ENCODE measurements at regions not wholly inside any gene's neighbourhood (a gene's known extent, or its start where the extent isn't known, plus 50 kb on each side); places are given as distances from the start of the nearest gene placed in this dataset.

DNA sequence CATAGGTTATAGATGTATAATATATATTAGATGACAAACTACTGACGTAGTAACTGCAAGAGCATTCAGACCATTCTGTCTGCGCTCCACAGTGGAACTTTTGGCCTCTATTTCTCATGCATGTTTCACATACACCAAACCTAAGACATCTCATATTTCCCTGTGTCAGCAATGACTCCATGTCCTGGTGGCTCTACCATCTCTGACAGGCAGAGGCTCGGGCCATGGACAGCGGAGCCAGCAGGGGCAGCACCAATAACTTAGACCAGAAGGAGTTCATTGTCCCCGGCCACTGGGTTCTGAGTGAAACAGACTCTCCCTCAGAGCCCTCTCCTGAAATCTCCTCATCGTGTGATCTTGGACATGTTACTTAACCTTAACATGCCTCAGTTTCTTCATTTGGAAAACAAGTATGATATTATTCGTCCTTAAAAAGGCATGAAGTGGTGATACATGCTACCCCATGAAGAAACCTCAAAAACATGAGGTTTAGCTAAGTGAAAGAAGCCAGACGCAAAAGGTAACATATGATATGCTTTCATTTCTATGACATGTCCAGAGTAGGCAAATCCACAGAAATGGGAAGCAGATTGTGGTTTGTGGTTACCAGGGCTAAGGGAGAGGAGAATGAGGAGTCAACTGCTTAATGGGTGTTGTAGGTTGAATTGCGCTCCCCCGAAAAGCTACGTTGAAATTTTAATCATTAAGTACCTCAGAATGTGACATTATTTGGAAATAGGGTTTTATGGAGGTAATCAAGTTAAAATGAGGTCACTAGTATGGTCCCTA, 564.0 kb upstream of the JARID2 start:
- no peak for DNase-seq

GRCh38 chr6:14682812-14683211, 563.1 kb upstream of the JARID2 start:
- DNase-seq, result no peak

GRCh38 chr6:14689639-14690038, 556.2 kb upstream of the JARID2 start:
- DNase-seq, result no peak

GRCh38 chr6:14690120-14691056, 555.5 kb upstream of the JARID2 start:
- no peak for DNase-seq

- DNase-seq, result no peak
Measured at GRCh38 chr6:14692208-14692607, 553.7 kb upstream of the JARID2 start.

DNA sequence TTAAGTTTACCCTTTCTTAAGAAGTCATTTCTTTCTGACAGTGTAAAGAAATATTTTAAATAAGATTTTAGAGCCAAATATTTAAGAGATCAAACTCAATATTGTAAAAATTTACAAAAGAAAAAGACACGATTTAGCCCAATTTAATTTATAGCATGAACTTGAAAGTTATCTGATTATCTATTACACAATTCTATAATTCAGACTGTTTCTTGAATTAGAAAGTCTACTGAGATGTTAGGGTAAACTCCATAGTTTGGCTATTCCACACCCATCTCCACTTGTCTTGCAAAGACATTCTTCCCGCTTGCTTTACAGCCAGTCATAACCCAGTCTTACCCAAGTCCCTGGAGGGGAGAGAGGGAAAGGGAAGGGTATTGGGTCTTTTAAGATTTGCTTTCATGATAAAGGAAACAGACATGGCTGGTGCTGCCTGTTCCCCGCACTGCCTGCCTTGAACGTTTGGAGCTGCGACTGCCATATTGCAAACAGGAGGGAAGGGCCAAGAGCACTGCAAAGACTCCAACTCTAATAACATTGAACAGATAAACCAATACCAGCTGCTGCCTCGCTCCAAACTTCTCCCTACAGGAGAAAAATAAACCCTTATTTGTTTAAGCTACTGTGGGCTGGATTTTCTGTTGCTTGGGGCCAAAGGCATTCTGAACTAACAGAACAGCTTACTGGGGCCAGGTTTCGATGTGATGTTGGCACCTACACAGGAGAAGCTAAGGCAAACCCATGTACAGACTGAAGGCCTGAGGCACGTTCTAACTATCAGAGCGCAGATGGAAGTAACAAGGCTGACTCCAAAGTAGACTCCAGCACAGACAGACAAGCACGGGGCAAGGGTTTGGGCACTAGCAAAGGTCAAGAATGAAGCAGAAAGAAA, 552.3 kb upstream of the JARID2 start:
- no peak for DNase-seq

DNA sequence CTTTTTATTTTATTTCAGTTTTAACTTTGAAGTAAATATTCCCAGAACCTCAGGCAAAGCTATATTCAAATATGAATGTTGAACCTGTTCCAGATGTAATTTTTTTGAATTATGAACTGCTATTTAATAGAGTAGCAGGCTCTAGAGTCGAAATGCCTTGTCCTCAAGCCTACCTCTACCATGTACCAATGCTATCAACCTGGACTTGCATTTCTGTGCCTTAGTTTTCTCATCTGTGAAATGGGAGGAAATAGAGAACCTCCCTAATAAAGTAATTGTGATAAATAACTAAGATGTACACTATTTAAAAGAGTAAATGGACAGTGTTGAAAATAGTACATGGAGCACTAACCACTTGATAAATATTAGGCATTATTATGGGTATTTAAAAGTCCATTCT, 551.6 kb upstream of the JARID2 start:
- no peak for DNase-seq

- no peak for DNase-seq
Measured at GRCh38 chr6:14695579-14695978, 550.3 kb upstream of the JARID2 start.

DNA sequence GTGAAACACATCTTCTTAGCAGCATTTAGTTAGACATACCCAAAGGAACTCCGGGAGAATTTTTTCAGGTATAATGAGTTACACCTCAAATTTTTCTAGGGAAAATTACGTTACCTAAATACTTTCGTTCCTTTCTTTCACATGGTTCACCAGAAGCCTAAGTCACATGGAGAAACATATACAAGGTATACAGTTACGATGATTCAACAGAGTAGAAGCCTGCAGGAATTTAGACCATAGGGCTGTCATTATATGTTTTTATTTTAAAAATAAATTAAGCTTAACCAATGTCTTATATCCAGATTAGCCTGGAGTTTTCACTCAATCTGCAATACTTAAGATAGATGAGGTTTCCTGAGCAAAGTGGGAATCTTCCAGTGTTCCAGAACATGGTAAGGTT, 549.5 kb upstream of the JARID2 start:
- no peak for DNase-seq

DNA sequence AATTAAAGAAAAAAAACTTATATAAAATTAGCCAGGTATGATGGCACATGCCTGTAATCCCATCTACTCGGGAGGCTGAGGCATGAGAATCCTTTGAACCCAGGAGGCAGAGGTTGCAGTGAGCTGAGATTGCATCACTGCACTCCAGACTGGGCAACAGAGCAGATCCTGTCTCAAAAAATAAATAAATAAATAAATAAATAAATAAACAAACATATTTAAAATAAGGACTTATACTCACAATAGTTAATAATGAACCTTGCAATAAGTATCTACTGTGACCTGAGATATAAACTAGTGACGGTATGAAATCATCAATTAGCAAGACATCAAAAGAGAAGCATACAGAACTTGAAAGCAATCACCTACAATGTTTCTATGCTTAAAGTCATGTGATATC, 548.4 kb upstream of the JARID2 start:
- no peak for DNase-seq

GRCh38 chr6:14699803-14700601, 545.9 kb upstream of the JARID2 start:
- no peak for DNase-seq

- DNase-seq, result no peak
Measured at GRCh38 chr6:14701946-14702345, 543.9 kb upstream of the JARID2 start.

- DNase-seq, result no peak
Measured at GRCh38 chr6:14702678-14703077, 543.2 kb upstream of the JARID2 start.

DNA sequence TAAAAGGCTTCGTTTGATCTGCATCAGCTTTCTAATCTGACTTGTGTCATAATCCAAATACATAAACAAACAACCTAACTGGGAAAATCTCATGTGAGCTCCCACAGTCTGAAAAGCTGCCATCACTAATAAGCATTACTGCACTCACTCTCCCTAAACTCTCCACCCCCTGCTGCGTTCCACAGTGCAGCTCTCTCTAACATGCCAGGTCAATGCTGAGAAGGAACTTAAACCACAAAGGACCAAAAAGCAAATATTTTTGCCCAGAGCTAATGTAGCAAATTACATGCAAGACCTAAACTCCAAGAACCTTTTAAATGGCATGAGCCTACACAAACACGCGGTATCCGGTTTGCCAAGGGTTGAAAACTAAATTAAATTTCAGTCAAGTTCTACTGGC, 542.3 kb upstream of the JARID2 start:
- no peak for DNase-seq

- DNase-seq, result no peak
Measured at GRCh38 chr6:14704383-14705271, 541.2 kb upstream of the JARID2 start.

GRCh38 chr6:14705841-14706377, 540.0 kb upstream of the JARID2 start:
- no peak for DNase-seq

DNA sequence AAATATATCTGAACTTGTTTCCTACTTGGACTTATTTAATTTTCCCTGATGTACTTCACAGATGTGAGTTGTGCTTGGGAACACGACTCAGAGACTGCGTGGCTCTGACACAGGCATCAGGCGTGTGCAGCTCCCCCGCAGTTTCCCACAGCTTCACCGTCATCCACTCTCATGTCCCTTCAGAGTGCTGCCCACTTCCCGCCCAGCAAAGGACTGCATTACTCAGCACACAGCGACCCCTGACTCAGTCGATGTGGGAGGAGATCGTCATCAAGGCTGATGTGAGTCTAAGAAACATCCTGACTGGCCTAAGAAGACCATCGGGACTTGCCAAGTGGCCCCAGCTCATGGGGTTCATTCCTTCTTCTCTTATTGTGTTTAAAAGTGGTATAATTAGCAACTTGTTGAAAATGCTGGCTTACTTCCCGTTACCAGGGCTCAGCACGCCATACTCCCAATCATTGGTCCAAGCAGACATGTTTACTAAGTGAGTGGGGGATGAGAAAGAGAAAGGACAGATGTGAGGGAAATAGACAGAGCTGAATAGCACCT, 539.4 kb upstream of the JARID2 start:
- DNase-seq, result no peak

- DNase-seq, result no peak
Measured at GRCh38 chr6:14707276-14707675, 538.6 kb upstream of the JARID2 start.

DNA sequence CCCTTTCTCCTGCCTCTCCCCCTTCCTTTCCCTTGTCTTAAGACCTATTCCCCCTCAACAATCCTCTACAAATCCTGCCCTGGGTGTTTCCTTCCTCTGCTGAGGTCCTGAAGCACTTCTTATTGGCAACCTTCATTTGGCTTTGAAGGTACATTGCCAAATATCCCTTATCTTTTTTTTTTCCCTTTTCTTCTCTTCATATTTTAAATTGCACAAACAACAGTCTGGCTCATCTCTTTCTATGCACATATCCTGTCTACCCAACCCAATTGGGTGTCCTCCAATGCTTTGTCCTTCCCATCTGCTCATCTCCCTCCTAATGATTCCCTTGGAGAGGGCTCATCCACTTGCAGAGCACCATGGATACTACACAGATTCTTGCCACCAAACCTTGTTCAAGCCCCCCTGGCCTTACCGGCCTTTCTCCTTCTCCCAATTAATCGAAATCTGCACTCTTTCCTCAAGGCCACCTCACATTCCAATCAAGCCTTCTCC, 537.9 kb upstream of the JARID2 start:
- no peak for DNase-seq

- no peak for DNase-seq
Measured at GRCh38 chr6:14709066-14709670, 536.7 kb upstream of the JARID2 start.
